Stomach (tissue), 8 donors: ENCODE measurements at regions not wholly inside any gene's neighbourhood (a gene's known extent, or its start where the extent isn't known, plus 50 kb on each side); places are given as distances from the start of the nearest gene placed in this dataset.

Source experiments
- DNase-seq, 2 donors: peaks; one replicate each; pipeline versions ENCODE4 v3.0.0 to v3.0.0-alpha.2; 2013 to 2019
- H3K27ac ChIP-seq, 5 donors: fragments of 200-600 bp in 4 of 5; sonication (generic) in 4 of 5; one replicate each; pipeline ENCODE4 v1.5.1; 2013 to 2019; ENCODE audit warnings: mild to moderate bottlenecking in 1 of 5, moderate library complexity in 1 of 5
- H3K27me3 ChIP-seq, 3 donors: fragments of 200-600 bp; sonication (generic); one replicate each; pipeline ENCODE4 v1.5.1; 2017 to 2019; ENCODE audit warnings: mixed run types in 1 of 3
- H3K36me3 ChIP-seq, 4 donors: fragments of 200-600 bp; sonication (generic); 1 replicate in 3 of 4; 2 replicates in 1 of 4; pipeline ENCODE4 v1.5.1; 2016 to 2019
- H3K4me1 ChIP-seq, 4 donors: fragments of 200-600 bp; sonication (generic); one replicate each; pipeline ENCODE4 v1.5.1; 2016 to 2019
- H3K4me3 ChIP-seq, 4 donors: fragments of 200-600 bp; sonication (generic) in 3 of 4; one replicate each; pipeline ENCODE4 v1.5.1; 2016 to 2019; ENCODE audit warnings: mild to moderate bottlenecking in 1 of 4
- H3K9me3 ChIP-seq, 4 donors: fragments of 200-600 bp; sonication (generic); one replicate each; pipeline ENCODE4 v1.5.1; 2016 to 2019
- EP300 ChIP-seq: sonication (generic); formaldehyde crosslinking; IDR thresholded peaks from one replicate; pipeline ENCODE4 v1.6.1; 2017; ENCODE audit warnings: antibody characterized with exemption
- POLR2A ChIP-seq, 4 donors: fragments of 450-650 bp; IDR thresholded peaks; one replicate each; pipeline ENCODE4 v1.6.1; 2016; ENCODE audit warnings: antibody characterized with exemption in 4 of 4, control low read depth in 2 of 4, mild to moderate bottlenecking in 1 of 4, moderate library complexity in 1 of 4
- POLR2AphosphoS5 ChIP-seq, 3 donors: sonication (generic); formaldehyde crosslinking; IDR thresholded peaks; one replicate each; pipeline ENCODE4 v1.6.1; 2016; ENCODE audit warnings: antibody characterized with exemption in 3 of 3
- WGBS, 5 donors: extraction: QIAGEN DNeasy Blood & Tissue Kit in 3 of 5; methylation state at CpG; one replicate each; pipeline versions ENCODE4 v1.1.5 to v1.1.7; 2013 to 2018; 5-methylcytosine and 5-hydroxymethylcytosine counted together
- intact Hi-C: fragments of 100-400 bp; cut with DNase I; formaldehyde crosslinking; loops from one replicate; pipeline ENCODE4 v1.15.1; 2023; ENCODE audit warnings: low total_unique reads
- TF ChIP-seq, protein P1 (sequence below), 7 experiments: fragments of 450-650 bp in 4 of 7; fragments of 200-600 bp in 3 of 7; sonication (generic) in 3 of 7; IDR thresholded peaks; one replicate each; pipeline ENCODE4 v1.5.1; 2016 to 2019; ENCODE audit warnings: antibody characterized with exemption in 7 of 7, control low read depth in 2 of 7, mild to moderate bottlenecking in 1 of 7
- donor health status: healthy with polysubstance abuse.
- donor health status: Bipolar disorder and iron deficiency.
- donor health status: healthy.

DNA sequence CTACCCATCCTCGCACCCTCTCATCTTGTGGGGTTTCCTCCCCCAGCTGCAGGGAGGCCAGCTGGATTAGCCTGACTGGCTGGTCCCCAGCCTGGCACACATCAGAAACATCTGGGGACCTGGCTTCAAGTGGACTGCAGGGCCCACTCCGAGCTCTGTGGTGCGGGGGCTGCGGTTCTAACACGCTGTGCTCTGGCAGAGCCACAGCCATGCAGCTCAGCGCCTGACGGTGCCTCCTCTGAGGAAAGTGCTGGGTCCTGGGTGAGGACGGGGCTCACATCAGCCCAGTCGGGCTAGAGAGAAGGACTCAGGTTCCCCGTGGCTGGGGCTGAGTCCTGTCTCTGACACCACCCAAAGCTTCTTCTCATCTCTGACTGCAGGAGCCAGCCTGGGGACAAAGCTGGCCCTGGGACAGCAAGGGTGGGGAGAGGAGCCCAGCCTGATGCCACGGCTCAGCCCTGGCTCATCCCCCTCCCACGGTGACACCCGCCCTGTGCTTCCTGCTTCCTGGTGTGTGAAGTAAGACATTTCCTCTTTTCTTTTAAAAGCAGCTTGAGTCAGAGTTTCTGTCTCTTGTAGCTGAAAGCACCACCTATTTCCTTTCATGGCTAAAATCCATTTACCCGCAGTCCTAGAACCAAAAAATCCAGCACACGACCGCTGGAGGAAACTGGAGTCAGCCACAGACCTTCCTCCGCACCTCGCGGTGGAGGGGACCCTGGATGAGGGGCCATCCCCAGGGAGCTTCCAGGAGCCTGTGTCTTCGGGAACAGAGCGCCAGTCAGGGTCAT lies 127.4 kb upstream of the AFDN start:
- H3K4me1 ChIP-seq: peaks cover 0 to 17% (median 3%) of the 10 kb centered on the region in 4 donors
- H3K4me3 ChIP-seq: no peak overlapping the region
- H3K27me3 ChIP-seq: peaks cover 0 to 14% (median 0%) of the 10 kb centered on the region in 3 donors
- H3K36me3 ChIP-seq: no peaks in the 10 kb centered on the region
- H3K27ac ChIP-seq: peak overlapping the region; percentile 48 to 80 (median 56)
- no peaks in the 10 kb centered on the region for H3K9me3 ChIP-seq
- peak; percentile 49 to 83 for DNase-seq
- TF ChIP-seq, protein P1, sequence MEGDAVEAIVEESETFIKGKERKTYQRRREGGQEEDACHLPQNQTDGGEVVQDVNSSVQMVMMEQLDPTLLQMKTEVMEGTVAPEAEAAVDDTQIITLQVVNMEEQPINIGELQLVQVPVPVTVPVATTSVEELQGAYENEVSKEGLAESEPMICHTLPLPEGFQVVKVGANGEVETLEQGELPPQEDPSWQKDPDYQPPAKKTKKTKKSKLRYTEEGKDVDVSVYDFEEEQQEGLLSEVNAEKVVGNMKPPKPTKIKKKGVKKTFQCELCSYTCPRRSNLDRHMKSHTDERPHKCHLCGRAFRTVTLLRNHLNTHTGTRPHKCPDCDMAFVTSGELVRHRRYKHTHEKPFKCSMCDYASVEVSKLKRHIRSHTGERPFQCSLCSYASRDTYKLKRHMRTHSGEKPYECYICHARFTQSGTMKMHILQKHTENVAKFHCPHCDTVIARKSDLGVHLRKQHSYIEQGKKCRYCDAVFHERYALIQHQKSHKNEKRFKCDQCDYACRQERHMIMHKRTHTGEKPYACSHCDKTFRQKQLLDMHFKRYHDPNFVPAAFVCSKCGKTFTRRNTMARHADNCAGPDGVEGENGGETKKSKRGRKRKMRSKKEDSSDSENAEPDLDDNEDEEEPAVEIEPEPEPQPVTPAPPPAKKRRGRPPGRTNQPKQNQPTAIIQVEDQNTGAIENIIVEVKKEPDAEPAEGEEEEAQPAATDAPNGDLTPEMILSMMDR (IDR thresholded peaks at IDR 0.05): no peak
- TF ChIP-seq POLR2A (IDR thresholded peaks at IDR 0.05): no peak
- TF ChIP-seq POLR2AphosphoS5 (IDR thresholded peaks at IDR 0.05): peak in 1 of 3 donors; percentile 27
- TF ChIP-seq EP300: no peak
- WGBS, 5 donors: 54 to 70% (median 64%) methylated on average over 16 to 21 of the region's 21 CpGs
- intact Hi-C loops: no loop called here

DNA sequence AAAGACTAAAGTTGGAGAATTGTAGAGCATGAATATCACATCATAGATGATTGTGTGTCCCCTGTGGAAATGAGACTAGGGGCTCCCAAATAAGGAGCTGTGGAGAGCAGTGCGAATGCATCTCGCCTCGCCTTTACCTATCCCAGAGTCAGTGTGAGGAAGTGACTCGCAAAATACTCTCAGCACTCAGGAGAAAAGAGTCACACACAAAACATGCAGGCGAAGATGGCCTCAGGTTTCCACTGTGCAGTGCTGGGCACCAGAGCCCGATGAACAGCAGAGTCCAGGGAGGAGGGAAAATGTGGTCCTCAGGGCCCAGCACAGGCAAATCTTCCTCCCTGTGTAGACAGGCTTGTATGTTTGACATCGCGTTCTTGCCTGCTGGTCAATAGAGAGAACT lies 126.5 kb upstream of the AFDN start:
- H3K27ac ChIP-seq: peak overlapping the region in 2 of 5 donors; percentile 70 to 80
- H3K4me3 ChIP-seq: no peak overlapping the region
- no peak for TF ChIP-seq POLR2A (IDR thresholded peaks at IDR 0.05)
- no peak for TF ChIP-seq EP300
- 64 to 73% (median 69%) methylated on average over 8 of the region's 8 CpGs for WGBS, 5 donors
- H3K9me3 ChIP-seq: no peaks in the 10 kb centered on the region
- H3K4me1 ChIP-seq: peaks cover 0 to 17% (median 3%) of the 10 kb centered on the region in 4 donors
- DNase-seq: no peak
- peaks cover 0 to 14% (median 0%) of the 10 kb centered on the region in 3 donors for H3K27me3 ChIP-seq
- H3K36me3 ChIP-seq: no peaks in the 10 kb centered on the region
- intact Hi-C loops: no loop called here

DNA sequence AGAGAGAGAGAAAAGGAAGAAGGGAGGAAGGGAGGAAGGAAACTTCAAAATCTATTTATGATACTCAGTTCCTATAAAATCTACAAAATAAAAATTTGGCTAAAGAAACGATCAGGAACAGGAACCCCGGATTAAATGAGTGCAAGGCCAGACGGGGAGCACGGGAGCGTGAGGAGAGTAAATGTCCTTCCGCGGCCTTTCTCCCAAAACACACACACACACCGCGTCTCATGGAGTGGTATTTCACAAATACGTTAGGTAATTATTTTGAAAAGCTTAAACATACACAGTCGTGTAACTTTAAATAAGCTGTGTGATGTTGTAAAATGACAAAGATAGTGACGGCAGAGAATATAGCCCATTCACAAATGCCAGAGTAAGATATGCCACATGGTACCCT lies 125.7 kb upstream of the AFDN start:
- 82 to 90% (median 87%) methylated on average over 12 of the region's 12 CpGs for WGBS, 5 donors

DNA sequence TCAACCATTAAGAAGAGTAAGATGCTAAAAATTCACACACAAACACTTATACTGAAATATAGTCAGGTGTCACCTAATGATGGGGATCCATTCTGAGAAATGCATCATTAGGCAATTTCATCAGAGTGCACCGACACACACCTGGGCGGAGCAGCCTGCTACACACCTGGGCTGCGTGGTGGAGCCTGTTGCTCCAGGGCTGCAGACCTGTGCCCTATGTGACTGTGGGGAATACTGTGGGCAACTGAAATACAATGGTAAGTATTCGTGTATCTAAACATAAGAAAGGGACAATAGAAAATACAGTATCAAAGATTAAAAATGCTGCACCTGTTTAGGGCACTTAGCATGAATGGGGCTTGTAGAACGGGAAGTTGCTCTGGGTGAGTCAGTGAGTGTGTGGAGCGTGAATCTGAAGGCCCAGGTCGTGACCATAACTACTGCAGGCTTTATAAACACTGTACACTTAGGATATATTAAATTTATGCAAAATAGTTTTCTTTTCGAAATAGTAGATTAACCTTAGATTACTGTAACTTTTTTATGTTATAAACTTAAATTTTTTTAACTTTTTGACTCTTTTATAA lies 124.4 kb upstream of the AFDN start:
- Histone ChIP-seq H3K4me3 (no peak overlapping the region), H3K9me3 (no peaks in the 10 kb centered on the region), H3K4me1 (peaks cover 0 to 17% (median 3%) of the 10 kb centered on the region in 4 donors), H3K27me3 (peaks cover 0 to 25% (median 0%) of the 10 kb centered on the region in 3 donors), H3K27ac (no peak overlapping the region), H3K36me3 (no peaks in the 10 kb centered on the region)
- WGBS, 5 donors: 78 to 85% (median 85%) methylated on average over 8 of the region's 8 CpGs
- TF ChIP-seq, protein P1 (IDR thresholded peaks at IDR 0.05): no peak
- TF ChIP-seq POLR2AphosphoS5 (IDR thresholded peaks at IDR 0.05): no peak
- intact Hi-C loops: no loop called here
- DNase-seq: no peak

More for the DNA sequence above, 125.7 kb upstream of the AFDN start:
- H3K27ac ChIP-seq: no peak overlapping the region
- no peak overlapping the region for H3K4me3 ChIP-seq
- H3K36me3 ChIP-seq: no peaks in the 10 kb centered on the region
- H3K27me3 ChIP-seq: peaks cover 0 to 14% (median 0%) of the 10 kb centered on the region in 3 donors
- H3K4me1 ChIP-seq: peaks cover 0 to 17% (median 3%) of the 10 kb centered on the region in 4 donors
- H3K9me3 ChIP-seq: no peaks in the 10 kb centered on the region
- intact Hi-C loops: no loop called here
- TF ChIP-seq POLR2AphosphoS5 (IDR thresholded peaks at IDR 0.05): no peak
- TF ChIP-seq, protein P1 (IDR thresholded peaks at IDR 0.05): no peak
- TF ChIP-seq EP300: no peak
- TF ChIP-seq POLR2A (IDR thresholded peaks at IDR 0.05): no peak
- DNase-seq: no peak
